Spleen (tissue), 7 donors: ENCODE measurements at regions not wholly inside any gene's neighbourhood (a gene's known extent, or its start where the extent isn't known, plus 50 kb on each side); places are given as distances from the start of the nearest gene placed in this dataset.

Experiments used
- CTCF ChIP-seq, 11 experiments: fragments of 200-600 bp in 7 of 11; fragments of 450-650 bp in 4 of 11; sonication (generic) in 4 of 11; IDR thresholded peaks in 8 of 11; conservative IDR thresholded peaks in 3 of 11; 1 replicate in 7 of 11; 2 replicates in 4 of 11; pipeline versions ENCODE4 v1.4.0 to v1.8.0; 2016 to 2021; ENCODE audit warnings: antibody characterized with exemption in 11 of 11, inconsistent platforms in 4 of 11, mild to moderate bottlenecking in 1 of 11
- POLR2AphosphoS5 ChIP-seq, 3 donors: sonication (generic); formaldehyde crosslinking; IDR thresholded peaks; one replicate each; pipeline ENCODE4 v1.5.1; 2017; ENCODE audit warnings: antibody characterized with exemption in 3 of 3
- donor health status: DM: no; HTN: no; CAD: no; lungs with moderate emphysema.
- donor health status: DM: no; HTN: no; CAD: no.
- donor health status: DM: no; HTN: no; CAD: no.

- TF ChIP-seq POLR2AphosphoS5 (IDR thresholded peaks at IDR 0.05) (peak in 2 of 3 donors; percentile 7 to 32), CTCF (IDR thresholded peaks at IDR 0.05 in 8 of 11, conservative IDR thresholded peaks at IDR 0.05 in 3 of 11) (peak in 3 of 11 experiments; percentile 14 to 43 (median 38))
Observed at GRCh38 chr21:33975548-33976081, 60.0 kb upstream of the ATP5PO start.
